IMR-90 (cell line): ENCODE measurements at regions not wholly inside any gene's neighbourhood (a gene's known extent, or its start where the extent isn't known, plus 50 kb on each side); places are given as distances from the start of the nearest gene placed in this dataset.
A peak's percentile ranks its signal among the peaks of the same experiment; 100 is the strongest.

ENCODE experiments used
- ATAC-seq: fragments of 200-7000 bp; cut with Tn5 transposase; 2 replicates; pipeline ENCODE4 v1.9.1; 2020; ENCODE audit warnings: low read depth, mild to moderate bottlenecking, moderate library complexity
- BruUV-seq: library from RNA; stranded (reverse); fragments of 400-500 nt; replicated peaks from 2 replicates; lab custom pipeline; 2021; lab: Mats Ljungman, UMichigan
- CTCF ChIA-PET: fragments of 300-600 bp; formaldehyde crosslinking; extraction: SDS; loops from one replicate; lab custom pipeline; 2021; ENCODE audit warnings: antibody characterized with exemption; lab: Yijun Ruan, JAX
- POLR2A ChIA-PET: fragments of 300-600 bp; sonication (Branson Sonifier 250); formaldehyde crosslinking; loops from one replicate; lab custom pipeline; 2022; ENCODE audit warnings: antibody characterized with exemption; ENCODE audit not compliant: unreplicated experiment; lab: Charles Lee
- DNase-seq: peaks from one replicate; pipeline ENCODE4 v3.0.0; 2013
- H2AFZ ChIP-seq: replicated peaks from 2 replicates; pipeline ENCODE3; 2013; ENCODE audit warnings: low read length, mild to moderate bottlenecking; ENCODE audit not compliant: poor library complexity
- H2AK5ac ChIP-seq: 2 replicates; pipeline ENCODE4 v1.6.1; 2013; ENCODE audit warnings: low read depth, low read length, inconsistent platforms
- H2AK9ac ChIP-seq: replicated peaks from 2 replicates; pipeline ENCODE3; 2013; ENCODE audit warnings: mild to moderate bottlenecking, low read depth, low read length, moderate library complexity; ENCODE audit not compliant: poor library complexity
- H2BK120ac ChIP-seq: 2 replicates; pipeline ENCODE4 v1.6.1; 2013; ENCODE audit warnings: low read depth, low read length, inconsistent platforms
- H2BK15ac ChIP-seq: 3 replicates; pipeline ENCODE4 v1.6.1; 2013; ENCODE audit warnings: low read depth, low read length, inconsistent platforms
- H2BK20ac ChIP-seq: 2 replicates; pipeline ENCODE4 v1.6.1; 2013; ENCODE audit warnings: low read depth, mild to moderate bottlenecking, inconsistent platforms, low read length, moderate library complexity
- H2BK5ac ChIP-seq: 2 replicates; pipeline ENCODE4 v1.6.1; 2013; ENCODE audit warnings: mild to moderate bottlenecking, low read depth, low read length, inconsistent platforms; ENCODE audit not compliant: poor library complexity, severe bottlenecking
- H3K14ac ChIP-seq: replicated peaks from 2 replicates; pipeline ENCODE4 v1.6.1; 2013; ENCODE audit warnings: low read depth, low read length, inconsistent platforms
- H3K18ac ChIP-seq: 2 replicates; pipeline ENCODE4 v1.6.1; 2013; ENCODE audit warnings: low read depth, low read length, control low read depth
- H3K23ac ChIP-seq: 2 replicates; pipeline ENCODE4 v1.6.1; 2013; ENCODE audit warnings: low read depth, low read length, inconsistent platforms
- H3K27ac ChIP-seq: 2 replicates; pipeline ENCODE4 v1.5.1; 2013; ENCODE audit warnings: mild to moderate bottlenecking, control low read depth, low read length; ENCODE audit not compliant: insufficient read depth
- H3K27me3 ChIP-seq: 2 replicates; pipeline ENCODE4 v1.6.1; 2013; ENCODE audit warnings: low read length; ENCODE audit not compliant: control insufficient read depth, insufficient read depth
- H3K36me3 ChIP-seq: 2 replicates; pipeline ENCODE4 v1.6.1; 2013; ENCODE audit warnings: low read length, mixed read lengths; ENCODE audit not compliant: control insufficient read depth, insufficient read depth
- H3K4ac ChIP-seq: 2 replicates; pipeline ENCODE4 v1.6.1; 2013; ENCODE audit warnings: low read depth, low read length, inconsistent platforms
- H3K4me1 ChIP-seq: 2 replicates; pipeline ENCODE4 v1.6.1; 2013; ENCODE audit warnings: low read length, mixed read lengths; ENCODE audit not compliant: control insufficient read depth, insufficient read depth
- H3K4me2 ChIP-seq: 2 replicates; pipeline ENCODE4 v1.6.1; 2013; ENCODE audit warnings: low read depth, mild to moderate bottlenecking, control low read depth, low read length, moderate library complexity
- H3K4me3 ChIP-seq: 2 replicates; pipeline ENCODE4 v1.5.1; 2013; ENCODE audit warnings: low read depth, mild to moderate bottlenecking, control low read depth, low read length, moderate library complexity; ENCODE audit not compliant: insufficient read depth
- H3K56ac ChIP-seq: 2 replicates; pipeline ENCODE4 v1.6.1; 2013; ENCODE audit warnings: low read length, inconsistent platforms; ENCODE audit not compliant: insufficient read depth; ENCODE audit errors: extremely low read depth
- H3K79me1 ChIP-seq, 2 experiments: 2 replicates each; pipeline ENCODE4 v1.6.1; 2013; ENCODE audit warnings: low read length in 2 of 2, inconsistent platforms in 1 of 2, low read depth in 1 of 2
- H3K9ac ChIP-seq: 2 replicates; pipeline ENCODE4 v1.6.1; 2013; ENCODE audit warnings: low read depth, low read length, control low read depth
- H3K9me1 ChIP-seq: 2 replicates; pipeline ENCODE4 v1.6.1; 2013; ENCODE audit warnings: low read length, inconsistent platforms; ENCODE audit not compliant: insufficient read depth
- H3K9me3 ChIP-seq: 2 replicates; pipeline ENCODE4 v1.6.1; 2013; ENCODE audit warnings: low read length; ENCODE audit not compliant: control insufficient read depth, insufficient read depth
- H4K20me1 ChIP-seq: 2 replicates; pipeline ENCODE4 v1.6.1; 2013; ENCODE audit warnings: low read length, inconsistent platforms; ENCODE audit not compliant: insufficient read depth
- H4K5ac ChIP-seq: 2 replicates; pipeline ENCODE4 v1.6.1; 2013; ENCODE audit warnings: mild to moderate bottlenecking, low read depth, low read length, control low read depth
- H4K8ac ChIP-seq, 2 experiments: 2 replicates each; pipeline ENCODE4 v1.6.1; 2013; ENCODE audit warnings: low read depth in 2 of 2, low read length in 2 of 2, control low read depth in 1 of 2, inconsistent platforms in 1 of 2
- H4K91ac ChIP-seq: 2 replicates; pipeline ENCODE4 v1.6.1; 2013; ENCODE audit warnings: low read depth, low read length, inconsistent platforms; ENCODE audit not compliant: insufficient read depth
- CEBPB ChIP-seq: IDR thresholded peaks from 2 replicates; pipeline ENCODE4 v1.6.1; 2012; ENCODE audit warnings: low read depth, low read length, improper control_type of control experiment
- FOS ChIP-seq: fragments of 150-350 bp; IDR thresholded peaks from 2 replicates; pipeline ENCODE4 v1.6.1; 2016; ENCODE audit warnings: low read depth, low read length
- MAFK ChIP-seq: IDR thresholded peaks from 2 replicates; pipeline ENCODE4 v1.6.1; 2012; ENCODE audit warnings: low read depth, low read length, improper control_type of control experiment
- MAZ ChIP-seq: IDR thresholded peaks from 2 replicates; pipeline ENCODE4 v1.6.1; 2012; ENCODE audit warnings: low read depth, mild to moderate bottlenecking, low read length, improper control_type of control experiment, moderate library complexity, borderline replicate concordance
- POLR2A ChIP-seq: IDR thresholded peaks from 2 replicates; pipeline ENCODE4 v1.6.1; 2012; ENCODE audit warnings: mild to moderate bottlenecking, low read depth, low read length
- RAD21 ChIP-seq: IDR thresholded peaks from 2 replicates; pipeline ENCODE4 v1.6.1; 2012; ENCODE audit warnings: low read length, improper control_type of control experiment
- RCOR1 ChIP-seq: IDR thresholded peaks from 2 replicates; pipeline ENCODE4 v1.6.1; 2012; ENCODE audit warnings: mild to moderate bottlenecking, low read length, improper control_type of control experiment; ENCODE audit not compliant: insufficient replicate concordance
- RFX5 ChIP-seq: IDR thresholded peaks from 2 replicates; pipeline ENCODE4 v1.8.0; 2012; ENCODE audit warnings: low read depth, mild to moderate bottlenecking, low read length, moderate library complexity
- SMC3 ChIP-seq: fragments of 150-350 bp; IDR thresholded peaks from 2 replicates; pipeline ENCODE4 v1.6.1; 2016; ENCODE audit warnings: low read depth, mild to moderate bottlenecking, antibody characterized with exemption, low read length, moderate library complexity
- WGBS, 2 experiments: methylation state at CpG; one replicate each; pipeline versions ENCODE4 v1.1.5 to v1.1.7; 2013; ENCODE audit warnings: missing lambda C conversion rate in 2 of 2; ENCODE audit not compliant: insufficient read length in 1 of 2; ENCODE audit errors: extremely low coverage in 2 of 2; 5-methylcytosine and 5-hydroxymethylcytosine counted together
- dilution Hi-C: fragments of 300-500 bp; cut with HindIII; formaldehyde crosslinking; loops from one replicate; pipeline ENCODE4 v1.14.3; 2018; ENCODE audit warnings: low sequenced_read_pairs; ENCODE audit not compliant: unreplicated experiment
- in situ Hi-C: fragments of 300-500 bp; cut with MboI; formaldehyde crosslinking; loops from 3 replicates; pipeline ENCODE4 v1.14.3; 2019; ENCODE audit warnings: low sequenced_read_pairs, inconsistent platforms, mixed read lengths
- intact Hi-C: fragments of 100-400 bp; cut with micrococcal nuclease; formaldehyde crosslinking; loops from 2 replicates; pipeline ENCODE4 v1.10.0; 2022
- TF ChIP-seq, protein P1 (sequence below): fragments of 150-350 bp; IDR thresholded peaks from 2 replicates; pipeline ENCODE4 v1.6.1; 2017; ENCODE audit warnings: mild to moderate bottlenecking, antibody characterized with exemption, low read length, low read depth
- TF ChIP-seq, protein P2 (sequence below): conservative IDR thresholded peaks from 2 replicates; pipeline ENCODE4 v1.5.1; 2012; ENCODE audit warnings: mild to moderate bottlenecking, low read depth, low read length, improper control_type of control experiment
- TF ChIP-seq, protein P3 (sequence below): fragments of 150-350 bp; IDR thresholded peaks from 2 replicates; pipeline ENCODE4 v1.6.1; 2016; ENCODE audit warnings: low read depth, mild to moderate bottlenecking, low read length, moderate library complexity, borderline replicate concordance

DNA sequence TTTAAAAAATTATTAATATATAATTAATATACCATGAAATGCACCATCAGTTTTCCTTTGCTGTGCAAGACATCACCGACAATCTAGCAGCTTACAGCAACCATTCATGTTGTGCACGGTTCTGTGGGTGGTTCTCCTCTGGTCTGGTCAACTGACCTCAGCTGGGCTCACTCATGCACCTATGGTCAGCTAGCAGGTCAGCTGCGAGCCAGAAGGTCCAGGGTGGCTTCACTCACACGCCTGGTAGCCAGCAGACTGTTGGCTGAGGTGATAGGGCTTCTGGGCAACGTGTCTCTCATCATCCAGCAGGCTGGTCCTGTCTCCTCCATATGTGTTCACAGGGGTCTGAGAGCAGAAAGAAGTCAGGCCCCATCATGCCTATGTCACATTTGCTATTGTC, 210.4 kb downstream of the KIF26A start:
- H2BK5ac ChIP-seq: no peak overlapping the region
- no peak overlapping the region for H3K27ac ChIP-seq
- no peak overlapping the region for H2AFZ ChIP-seq
- no peak overlapping the region for H3K4ac ChIP-seq
- H3K4me1 ChIP-seq: no peaks in the 10 kb centered on the region
- POLR2A ChIA-PET: no interaction called here
- dilution Hi-C loops (no loop called here), in situ Hi-C loops (no loop called here), intact Hi-C loops (no loop called here)
- no peak overlapping the region for H2BK120ac ChIP-seq
- no peak overlapping the region for H3K23ac ChIP-seq
- H2BK15ac ChIP-seq: no peak overlapping the region
- H3K56ac ChIP-seq: no peak overlapping the region
- no peak overlapping the region for H3K4me2 ChIP-seq
- H2AK5ac ChIP-seq: no peak overlapping the region
- no peak overlapping the region for H2BK20ac ChIP-seq
- H4K8ac ChIP-seq: no peak overlapping the region
- H3K79me1 ChIP-seq: no peaks in the 10 kb centered on the region
- H3K14ac ChIP-seq: no peak overlapping the region
- TF ChIP-seq POLR2A (no peak), MAZ (no peak), RAD21 (no peak), RFX5 (no peak), FOS (no peak), RCOR1 (no peak), CEBPB (no peak), SMC3 (no peak), MAFK (no peak)
- TF ChIP-seq, protein P1, sequence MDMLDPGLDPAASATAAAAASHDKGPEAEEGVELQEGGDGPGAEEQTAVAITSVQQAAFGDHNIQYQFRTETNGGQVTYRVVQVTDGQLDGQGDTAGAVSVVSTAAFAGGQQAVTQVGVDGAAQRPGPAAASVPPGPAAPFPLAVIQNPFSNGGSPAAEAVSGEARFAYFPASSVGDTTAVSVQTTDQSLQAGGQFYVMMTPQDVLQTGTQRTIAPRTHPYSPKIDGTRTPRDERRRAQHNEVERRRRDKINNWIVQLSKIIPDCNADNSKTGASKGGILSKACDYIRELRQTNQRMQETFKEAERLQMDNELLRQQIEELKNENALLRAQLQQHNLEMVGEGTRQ: no peak
- TF ChIP-seq, protein P2, sequence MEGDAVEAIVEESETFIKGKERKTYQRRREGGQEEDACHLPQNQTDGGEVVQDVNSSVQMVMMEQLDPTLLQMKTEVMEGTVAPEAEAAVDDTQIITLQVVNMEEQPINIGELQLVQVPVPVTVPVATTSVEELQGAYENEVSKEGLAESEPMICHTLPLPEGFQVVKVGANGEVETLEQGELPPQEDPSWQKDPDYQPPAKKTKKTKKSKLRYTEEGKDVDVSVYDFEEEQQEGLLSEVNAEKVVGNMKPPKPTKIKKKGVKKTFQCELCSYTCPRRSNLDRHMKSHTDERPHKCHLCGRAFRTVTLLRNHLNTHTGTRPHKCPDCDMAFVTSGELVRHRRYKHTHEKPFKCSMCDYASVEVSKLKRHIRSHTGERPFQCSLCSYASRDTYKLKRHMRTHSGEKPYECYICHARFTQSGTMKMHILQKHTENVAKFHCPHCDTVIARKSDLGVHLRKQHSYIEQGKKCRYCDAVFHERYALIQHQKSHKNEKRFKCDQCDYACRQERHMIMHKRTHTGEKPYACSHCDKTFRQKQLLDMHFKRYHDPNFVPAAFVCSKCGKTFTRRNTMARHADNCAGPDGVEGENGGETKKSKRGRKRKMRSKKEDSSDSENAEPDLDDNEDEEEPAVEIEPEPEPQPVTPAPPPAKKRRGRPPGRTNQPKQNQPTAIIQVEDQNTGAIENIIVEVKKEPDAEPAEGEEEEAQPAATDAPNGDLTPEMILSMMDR: no peak
- TF ChIP-seq, protein P3, sequence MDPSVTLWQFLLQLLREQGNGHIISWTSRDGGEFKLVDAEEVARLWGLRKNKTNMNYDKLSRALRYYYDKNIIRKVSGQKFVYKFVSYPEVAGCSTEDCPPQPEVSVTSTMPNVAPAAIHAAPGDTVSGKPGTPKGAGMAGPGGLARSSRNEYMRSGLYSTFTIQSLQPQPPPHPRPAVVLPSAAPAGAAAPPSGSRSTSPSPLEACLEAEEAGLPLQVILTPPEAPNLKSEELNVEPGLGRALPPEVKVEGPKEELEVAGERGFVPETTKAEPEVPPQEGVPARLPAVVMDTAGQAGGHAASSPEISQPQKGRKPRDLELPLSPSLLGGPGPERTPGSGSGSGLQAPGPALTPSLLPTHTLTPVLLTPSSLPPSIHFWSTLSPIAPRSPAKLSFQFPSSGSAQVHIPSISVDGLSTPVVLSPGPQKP: no peak
- CTCF ChIA-PET: no interaction called here
- no peaks in the 10 kb centered on the region for H3K36me3 ChIP-seq
- DNase-seq: no peak
- H3K9me3 ChIP-seq: peaks cover 32% of the 10 kb centered on the region
- H3K18ac ChIP-seq: no peak overlapping the region
- no peak overlapping the region for H3K4me3 ChIP-seq
- no peaks in the 10 kb centered on the region for H4K20me1 ChIP-seq
- no peak for ATAC-seq
- H3K9ac ChIP-seq: no peak overlapping the region
- no peaks in the 10 kb centered on the region for H3K27me3 ChIP-seq
- H4K5ac ChIP-seq: no peak overlapping the region
- H2AK9ac ChIP-seq: peak overlapping the region; percentile 65
- no peaks in the 10 kb centered on the region for H3K9me1 ChIP-seq
- BruUV-seq: no TSS peak
- no peak overlapping the region for H4K91ac ChIP-seq
- WGBS, 2 experiments: 17% methylated on average over 1 of the region's 5 CpGs; no CpG with 5 or more reads in 1 of the 2 experiments
